Liver (tissue), 3 donors: ENCODE measurements at regions not wholly inside any gene's neighbourhood (a gene's known extent, or its start where the extent isn't known, plus 50 kb on each side); places are given as distances from the start of the nearest gene placed in this dataset.

Experiments
- JUND ChIP-seq, 2 donors: IDR thresholded peaks; 2 replicates each; pipeline ENCODE4 v1.6.1; 2016; ENCODE audit warnings: antibody characterized with exemption in 2 of 2
- RAD21 ChIP-seq, 2 donors: IDR thresholded peaks; 2 replicates each; pipeline ENCODE4 v1.6.1; 2016; ENCODE audit warnings: antibody characterized with exemption in 2 of 2, mild to moderate bottlenecking in 2 of 2
- TF ChIP-seq, protein P1 (sequence below): fragments of 150-350 bp; IDR thresholded peaks from 2 replicates; pipeline ENCODE4 v1.5.1; 2017; ENCODE audit warnings: improper control_type of control experiment, low read depth, low read length; ENCODE audit not compliant: missing input control
- donor health status: healthy.
- donor health status: healthy.

DNA sequence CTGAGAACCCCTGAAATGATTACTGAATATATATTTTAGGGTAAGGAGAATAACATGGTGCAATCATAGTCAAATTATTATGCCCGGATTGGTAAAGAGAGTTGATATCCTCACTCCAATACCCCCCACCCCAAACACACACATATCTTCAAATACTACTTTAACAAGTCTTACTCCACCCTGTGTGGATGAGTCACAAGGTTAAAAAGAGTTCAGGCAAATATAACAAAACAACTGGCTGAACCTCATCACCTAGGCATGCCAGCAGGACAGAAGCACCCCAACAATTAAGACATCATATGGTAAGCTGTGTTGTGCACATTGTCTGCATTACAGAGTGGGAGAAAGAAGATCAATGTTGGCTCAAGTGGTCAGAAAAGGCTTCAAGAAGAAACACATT lies 857.4 kb downstream of the TDRD15 start:
- TF ChIP-seq, protein P1, sequence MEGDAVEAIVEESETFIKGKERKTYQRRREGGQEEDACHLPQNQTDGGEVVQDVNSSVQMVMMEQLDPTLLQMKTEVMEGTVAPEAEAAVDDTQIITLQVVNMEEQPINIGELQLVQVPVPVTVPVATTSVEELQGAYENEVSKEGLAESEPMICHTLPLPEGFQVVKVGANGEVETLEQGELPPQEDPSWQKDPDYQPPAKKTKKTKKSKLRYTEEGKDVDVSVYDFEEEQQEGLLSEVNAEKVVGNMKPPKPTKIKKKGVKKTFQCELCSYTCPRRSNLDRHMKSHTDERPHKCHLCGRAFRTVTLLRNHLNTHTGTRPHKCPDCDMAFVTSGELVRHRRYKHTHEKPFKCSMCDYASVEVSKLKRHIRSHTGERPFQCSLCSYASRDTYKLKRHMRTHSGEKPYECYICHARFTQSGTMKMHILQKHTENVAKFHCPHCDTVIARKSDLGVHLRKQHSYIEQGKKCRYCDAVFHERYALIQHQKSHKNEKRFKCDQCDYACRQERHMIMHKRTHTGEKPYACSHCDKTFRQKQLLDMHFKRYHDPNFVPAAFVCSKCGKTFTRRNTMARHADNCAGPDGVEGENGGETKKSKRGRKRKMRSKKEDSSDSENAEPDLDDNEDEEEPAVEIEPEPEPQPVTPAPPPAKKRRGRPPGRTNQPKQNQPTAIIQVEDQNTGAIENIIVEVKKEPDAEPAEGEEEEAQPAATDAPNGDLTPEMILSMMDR: no peak
- no peak for TF ChIP-seq JUND (IDR thresholded peaks at IDR 0.05)
- TF ChIP-seq RAD21 (IDR thresholded peaks at IDR 0.05): no peak
